Renal pelvis (tissue), 1 donor: ENCODE measurements at regions not wholly inside any gene's neighbourhood (a gene's known extent, or its start where the extent isn't known, plus 50 kb on each side); places are given as distances from the start of the nearest gene placed in this dataset.
"Not testable (repeated sequence)": the region's sequence is repeated elsewhere in the genome, so short reads cannot be mapped to it uniquely, and the experiment has no call there.

Source experiments
- DNase-seq: peaks from one replicate; pipeline ENCODE4 v3.0.0-alpha.2; 2013

- DNase-seq: no peak
Observed at GRCh38 chr14:98910061-98910460, 361.9 kb downstream of the BCL11B start.

GRCh38 chr14:98912655-98913054 lies 359.3 kb downstream of the BCL11B start:
- no peak for DNase-seq

- no peak for DNase-seq
Observed at GRCh38 chr14:98913967-98914650, 357.9 kb downstream of the BCL11B start.

GRCh38 chr14:98914942-98915341 lies 357.1 kb downstream of the BCL11B start:
- DNase-seq: no peak

GRCh38 chr14:98915625-98916024 lies 356.4 kb downstream of the BCL11B start:
- DNase-seq: no peak

- DNase-seq: no peak
Observed at GRCh38 chr14:98916036-98916435, 356.0 kb downstream of the BCL11B start.

- DNase-seq: no peak
Observed at GRCh38 chr14:98916476-98916875, 355.5 kb downstream of the BCL11B start.

GRCh38 chr14:98919434-98919833 lies 352.6 kb downstream of the BCL11B start:
- DNase-seq: no peak

GRCh38 chr14:98921306-98921705 lies 350.7 kb downstream of the BCL11B start:
- not testable (repeated sequence) for DNase-seq

- no peak for DNase-seq
Observed at GRCh38 chr14:98923596-98923995, 348.4 kb downstream of the BCL11B start.

- no peak for DNase-seq
Observed at GRCh38 chr14:98924046-98924445, 348.0 kb downstream of the BCL11B start.

GRCh38 chr14:98925354-98926040 lies 346.5 kb downstream of the BCL11B start:
- no peak for DNase-seq

- DNase-seq: no peak
Observed at GRCh38 chr14:98926146-98926545, 345.9 kb downstream of the BCL11B start.

GRCh38 chr14:98926801-98927200 lies 345.2 kb downstream of the BCL11B start:
- no peak for DNase-seq

GRCh38 chr14:98927986-98928385 lies 344.0 kb downstream of the BCL11B start:
- DNase-seq: no peak

GRCh38 chr14:98928418-98928817 lies 343.6 kb downstream of the BCL11B start:
- DNase-seq: no peak

- no peak for DNase-seq
Observed at GRCh38 chr14:98931126-98931525, 340.9 kb downstream of the BCL11B start.

GRCh38 chr14:98931911-98932310 lies 340.1 kb downstream of the BCL11B start:
- DNase-seq: no peak

GRCh38 chr14:98932431-98933325 lies 339.3 kb downstream of the BCL11B start:
- no peak for DNase-seq

- not testable (repeated sequence) for DNase-seq
Observed at GRCh38 chr14:98934569-98934968, 337.4 kb downstream of the BCL11B start.

GRCh38 chr14:98935921-98936320 lies 336.1 kb downstream of the BCL11B start:
- DNase-seq: no peak

- no peak for DNase-seq
Observed at GRCh38 chr14:98937021-98937420, 335.0 kb downstream of the BCL11B start.
